HG02981 (cell line): ENCODE measurements at regions not wholly inside any gene's neighbourhood (a gene's known extent, or its start where the extent isn't known, plus 50 kb on each side); places are given as distances from the start of the nearest gene placed in this dataset.

Source experiments
- ATAC-seq: cut with Tn5 transposase; IDR thresholded peaks from one replicate; pipeline ENCODE4 v1.9.1; 2021; ENCODE audit warnings: mild to moderate bottlenecking, moderate library complexity; ENCODE audit not compliant: unreplicated experiment

- ATAC-seq: no peak
Observed at GRCh38 chr1:13921190-13921589, 221.2 kb downstream of the PRDM2 start.

GRCh38 chr1:13922466-13923110 lies 222.6 kb downstream of the PRDM2 start:
- no peak for ATAC-seq

DNA sequence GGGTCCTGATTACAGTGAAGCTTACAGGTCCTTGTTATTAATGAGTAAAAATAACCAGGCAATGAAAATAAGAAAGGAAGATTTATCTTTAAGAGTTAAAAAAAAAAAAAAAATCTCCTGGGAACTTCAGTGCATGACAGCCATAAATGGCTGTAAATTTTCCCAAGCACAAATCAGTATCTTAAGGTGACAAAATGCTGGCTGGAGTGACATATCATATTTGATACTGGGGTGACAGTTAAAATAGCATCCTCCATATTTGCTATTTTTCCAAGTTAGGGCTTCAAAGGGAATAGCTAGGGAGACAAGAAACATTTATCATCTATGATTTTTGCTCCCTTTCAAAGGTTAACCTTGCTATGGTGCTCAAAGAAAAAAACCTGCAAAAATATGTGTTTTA lies 226.6 kb downstream of the PRDM2 start:
- ATAC-seq: no peak

DNA sequence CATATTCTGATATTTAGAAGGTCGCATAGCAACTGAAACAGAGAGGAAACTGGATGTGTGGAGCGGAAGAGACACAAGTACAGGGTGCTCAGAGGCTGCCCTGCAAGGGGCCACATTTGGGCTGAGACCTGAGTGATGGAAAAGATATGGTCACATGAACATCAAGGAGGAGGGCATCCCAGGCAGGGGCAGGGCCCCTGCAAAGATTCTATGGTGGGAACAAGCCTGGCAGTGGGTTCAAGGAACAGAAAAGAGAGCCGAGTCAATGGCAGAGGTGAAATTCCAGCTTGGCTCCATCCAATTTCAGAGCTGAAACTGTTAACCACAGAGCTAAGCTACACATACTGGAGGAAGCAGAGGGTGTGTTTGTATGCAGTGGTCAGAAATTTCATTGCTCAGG lies 227.7 kb downstream of the PRDM2 start:
- no peak for ATAC-seq

GRCh38 chr1:13929313-13929712 lies 229.3 kb downstream of the PRDM2 start:
- no peak for ATAC-seq

DNA sequence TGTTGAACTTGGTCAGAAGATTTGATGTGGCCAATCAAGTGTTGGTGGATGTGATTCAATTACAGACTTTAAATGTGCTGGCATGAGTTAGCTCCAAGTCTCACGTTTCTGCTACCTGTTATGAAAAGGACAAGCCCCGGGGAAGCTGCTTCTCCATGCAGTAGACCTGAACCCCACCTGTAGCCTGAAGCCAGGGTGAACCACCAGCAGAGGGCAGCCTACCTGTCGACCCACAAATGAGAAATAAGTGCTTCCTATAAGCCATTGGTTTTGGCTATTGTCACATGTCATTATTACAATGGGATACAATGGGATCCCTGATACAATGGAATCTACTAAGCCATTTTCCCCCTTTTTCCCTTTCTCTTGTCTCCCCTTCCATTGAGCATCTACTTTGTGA lies 230.2 kb downstream of the PRDM2 start:
- no peak for ATAC-seq

- ATAC-seq: no peak
Observed at GRCh38 chr1:13931226-13931625, 231.2 kb downstream of the PRDM2 start.

GRCh38 chr1:13935336-13935735 lies 235.3 kb downstream of the PRDM2 start:
- no peak for ATAC-seq

DNA sequence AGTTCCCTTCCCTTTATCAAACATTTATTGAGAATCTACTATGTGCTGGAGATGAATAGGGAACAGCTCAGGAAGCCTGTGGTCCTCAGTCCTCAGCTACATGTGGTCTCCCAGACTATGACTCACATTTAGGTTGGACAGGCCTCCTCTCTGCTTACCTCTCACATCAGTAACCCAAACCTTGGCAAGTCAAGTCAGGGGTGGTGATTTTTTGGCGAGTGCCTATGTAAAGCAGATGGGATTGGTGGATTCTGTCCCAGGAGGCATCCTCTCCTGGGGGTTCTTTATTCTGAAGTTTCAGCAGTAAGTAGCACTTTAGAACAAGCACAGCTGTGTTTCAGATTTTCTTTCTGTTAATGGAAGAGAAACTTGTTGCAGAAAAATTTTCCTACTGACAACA lies 241.3 kb downstream of the PRDM2 start:
- no peak for ATAC-seq

DNA sequence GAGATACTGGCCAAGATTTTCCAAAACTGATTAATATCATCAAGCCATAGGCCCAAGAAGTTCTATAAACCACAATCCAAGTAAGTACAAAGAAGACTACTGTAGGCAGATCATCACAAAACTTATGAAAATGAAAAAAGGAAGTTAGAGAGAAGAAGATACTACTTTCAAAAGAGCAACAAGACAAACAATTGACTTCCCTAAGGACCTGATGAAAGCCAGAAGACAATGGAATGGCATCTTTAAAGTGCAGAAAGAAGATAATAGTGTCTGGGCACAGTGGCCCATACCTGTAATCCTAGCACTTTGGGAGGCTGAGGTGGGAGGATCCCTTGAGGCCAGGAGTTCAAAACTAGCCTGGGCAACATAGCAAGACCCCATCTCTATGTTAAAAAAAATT lies 243.1 kb downstream of the PRDM2 start:
- ATAC-seq: no peak

- no peak for ATAC-seq
Observed at GRCh38 chr1:13945856-13946255, 245.9 kb downstream of the PRDM2 start.

GRCh38 chr1:13947658-13948057 lies 247.7 kb downstream of the PRDM2 start:
- ATAC-seq: no peak

GRCh38 chr1:13948396-13948795 lies 248.4 kb downstream of the PRDM2 start:
- no peak for ATAC-seq

GRCh38 chr1:13948888-13949391 lies 249.0 kb downstream of the PRDM2 start:
- ATAC-seq: no peak

GRCh38 chr1:13949546-13949945 lies 249.6 kb downstream of the PRDM2 start:
- no peak for ATAC-seq

DNA sequence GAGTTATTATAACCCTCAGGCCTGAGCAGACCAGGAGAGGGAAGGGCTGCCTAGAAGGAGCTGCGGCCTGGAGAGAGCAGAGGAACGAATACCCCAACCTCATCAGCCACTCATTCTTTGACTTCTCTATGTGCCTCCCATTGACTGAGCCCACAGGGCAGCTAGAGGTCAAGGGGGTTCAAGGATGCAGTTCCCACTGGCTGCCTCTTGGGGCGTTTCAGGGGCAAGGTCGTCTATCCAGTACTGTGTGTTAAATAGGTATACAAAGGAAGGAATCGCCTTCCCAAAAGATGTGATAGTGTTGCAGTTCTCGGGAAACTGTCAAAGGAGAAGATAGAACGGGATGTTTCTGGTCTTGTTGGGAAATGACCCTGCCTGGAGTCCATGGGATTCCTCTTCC lies 250.6 kb downstream of the PRDM2 start:
- ATAC-seq: no peak

DNA sequence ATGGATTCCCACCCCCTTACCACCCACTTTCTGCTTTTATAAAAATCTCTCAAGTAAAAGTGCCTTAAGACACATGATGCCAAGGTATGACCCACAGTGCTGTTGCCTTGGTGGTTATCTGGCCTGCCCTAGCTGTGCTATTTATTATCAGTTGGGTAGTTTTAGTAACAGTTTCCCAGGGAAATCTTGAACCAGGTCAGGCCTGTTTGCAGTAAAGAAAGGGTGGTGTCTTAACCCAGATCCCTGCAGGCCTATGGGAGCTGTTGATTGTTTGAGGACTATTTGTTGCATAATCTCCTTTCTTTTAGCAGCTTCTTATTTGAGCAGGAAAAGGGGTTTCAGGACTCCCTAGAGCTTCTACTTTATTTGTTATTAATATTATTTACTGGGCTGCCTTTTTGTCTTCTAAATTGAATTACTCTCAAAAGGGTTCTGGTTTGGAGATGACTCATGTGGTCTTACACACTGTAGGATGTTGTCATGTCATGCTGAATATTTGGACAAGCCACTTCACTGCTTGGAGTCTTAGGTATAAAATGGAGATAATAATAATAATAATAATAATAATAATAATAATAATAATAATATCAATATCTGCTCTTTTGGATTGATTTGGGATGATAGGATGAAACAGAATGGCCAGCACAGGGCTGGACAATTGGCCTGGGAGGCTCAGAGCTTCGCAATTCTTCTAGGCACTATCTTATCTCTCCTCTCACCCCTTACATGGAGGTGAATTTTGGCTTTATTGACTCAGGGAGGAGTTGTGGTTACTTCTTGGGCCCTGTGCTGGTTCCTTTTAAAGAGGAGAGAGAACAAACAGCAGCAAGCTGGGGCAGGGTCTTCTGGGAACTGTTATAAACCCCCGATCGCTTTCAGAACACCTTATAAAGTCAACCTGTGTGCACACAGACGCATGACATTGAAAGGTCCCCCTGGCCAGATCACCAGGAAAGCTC lies 252.1 kb downstream of the PRDM2 start:
- ATAC-seq: no peak

- ATAC-seq: no peak
Observed at GRCh38 chr1:13952985-13953384, 253.0 kb downstream of the PRDM2 start.

- no peak for ATAC-seq
Observed at GRCh38 chr1:13956393-13956792, 256.4 kb downstream of the PRDM2 start.

DNA sequence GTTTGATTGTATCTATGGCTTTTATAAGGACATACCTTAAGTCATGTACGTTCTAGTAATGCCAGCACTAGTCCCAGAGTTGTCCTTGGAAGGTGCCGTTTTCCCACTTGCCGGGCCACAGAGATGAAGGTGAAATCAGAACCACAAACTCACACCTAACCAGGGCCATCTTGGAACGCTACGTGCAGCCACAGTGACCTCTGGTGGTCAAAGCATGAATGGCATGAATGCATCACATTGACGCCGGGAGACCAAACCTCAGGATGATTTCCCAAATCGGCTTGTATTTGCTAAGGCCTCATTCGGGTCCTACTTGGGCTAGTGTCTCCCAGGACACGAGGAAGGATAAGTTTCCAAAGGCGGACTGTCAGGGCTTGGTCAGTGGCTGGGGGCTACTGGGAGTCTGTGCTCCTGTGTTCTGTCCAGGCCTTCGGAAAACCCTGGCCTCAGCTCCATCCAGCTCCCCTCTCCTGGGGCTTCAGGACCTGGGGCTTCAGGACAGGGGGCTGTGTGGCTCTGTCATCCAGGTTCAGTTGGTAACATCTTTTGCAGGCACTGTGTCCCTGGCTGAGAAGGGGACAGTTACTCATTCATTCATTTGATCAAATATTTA lies 260.5 kb downstream of the PRDM2 start:
- no peak for ATAC-seq

- ATAC-seq: no peak
Observed at GRCh38 chr1:13964768-13965167, 264.8 kb downstream of the PRDM2 start.
